ENCODE measurements at regions not wholly inside any gene's neighbourhood (a gene's known extent, or its start where the extent isn't known, plus 50 kb on each side); places are given as distances from the start of the nearest gene placed in this dataset.

- TF ChIP-seq POLR2A (IDR thresholded peaks at IDR 0.05; ENCODE audit: low read depth, low read length) = no peak
- no peak for TF ChIP-seq CTCF (IDR thresholded peaks at IDR 0.05; ENCODE audit: extremely low read depth in 1 of 2, insufficient read depth in 1 of 2, low read depth in 1 of 2, low read length in 2 of 2)
- no peak for TF ChIP-seq MAX (IDR thresholded peaks at IDR 0.05; ENCODE audit: insufficient read depth, insufficient read length)
- TF ChIP-seq POLR2AphosphoS5 (IDR thresholded peaks at IDR 0.05; ENCODE audit: insufficient read depth, low read depth, low read length) = no peak
- TF ChIP-seq EZH2 (IDR thresholded peaks at IDR 0.05; ENCODE audit: borderline replicate concordance, low read depth, low read length, severe bottlenecking) = no peak
- no peak for TF ChIP-seq GATA2 (IDR thresholded peaks at IDR 0.05; ENCODE audit: insufficient read depth, insufficient read length, low read depth, low read length)
- TF ChIP-seq FOS (IDR thresholded peaks at IDR 0.05; ENCODE audit: borderline replicate concordance, insufficient read depth, low read length) = no peak
- TF ChIP-seq MYC (IDR thresholded peaks at IDR 0.05; ENCODE audit: low read depth, low read length) = no peak
- TF ChIP-seq JUN (IDR thresholded peaks at IDR 0.05; ENCODE audit: borderline replicate concordance, insufficient read depth, insufficient read length, low read depth) = no peak
Observed at GRCh38 chr3:21934591-21934990, 183.6 kb upstream of the ZNF385D start.

Data from endothelial cell of umbilical vein (primary cell).